NB4 (cell line): ENCODE measurements at regions not wholly inside any gene's neighbourhood (a gene's known extent, or its start where the extent isn't known, plus 50 kb on each side); places are given as distances from the start of the nearest gene placed in this dataset.

Source experiments
- DNase-seq: peaks from one replicate; pipeline ENCODE4 v3.0.0; 2010; ENCODE audit warnings: low read depth
- H3K4me3 ChIP-seq: one replicate; pipeline ENCODE4 v1.5.1; 2011; ENCODE audit warnings: mild to moderate bottlenecking, low read depth, low read length, moderate library complexity
- CTCF ChIP-seq: IDR thresholded peaks from one replicate; pipeline ENCODE4 v1.5.1; 2012; ENCODE audit warnings: low read depth, low read length
- MYC ChIP-seq: IDR thresholded peaks from 2 replicates; pipeline ENCODE4 v1.6.1; 2011; ENCODE audit warnings: low read depth, low read length
- POLR2A ChIP-seq: IDR thresholded peaks from 2 replicates; pipeline ENCODE4 v1.6.1; 2011; ENCODE audit warnings: mild to moderate bottlenecking; ENCODE audit not compliant: insufficient read length; ENCODE audit errors: extremely low read depth
- TF ChIP-seq, protein P1 (sequence below): IDR thresholded peaks from 2 replicates; pipeline ENCODE4 v1.6.1; 2011; ENCODE audit warnings: low read depth, low read length

GRCh38 chr2:71772510-71773172, 319.3 kb downstream of the DYSF start:
- TF ChIP-seq POLR2A (no peak), CTCF (no peak), MYC (no peak)
- TF ChIP-seq, protein P1, sequence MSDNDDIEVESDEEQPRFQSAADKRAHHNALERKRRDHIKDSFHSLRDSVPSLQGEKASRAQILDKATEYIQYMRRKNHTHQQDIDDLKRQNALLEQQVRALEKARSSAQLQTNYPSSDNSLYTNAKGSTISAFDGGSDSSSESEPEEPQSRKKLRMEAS: no peak
- no peak overlapping the region for H3K4me3 ChIP-seq
- no peak for DNase-seq

- DNase-seq: no peak
- TF ChIP-seq, protein P1: no peak
- TF ChIP-seq CTCF (no peak), POLR2A (no peak), MYC (no peak)
- H3K4me3 ChIP-seq: no peak overlapping the region
These were observed 314.3 kb downstream of the DYSF start for GRCh38 chr2:71767663-71768062.

- no peak overlapping the region for H3K4me3 ChIP-seq
- TF ChIP-seq, protein P1: no peak
- no peak for TF ChIP-seq POLR2A
- no peak for TF ChIP-seq CTCF
- TF ChIP-seq MYC: no peak
- DNase-seq: no peak
These were observed 305.7 kb downstream of the DYSF start for GRCh38 chr2:71759060-71759459.

DNA sequence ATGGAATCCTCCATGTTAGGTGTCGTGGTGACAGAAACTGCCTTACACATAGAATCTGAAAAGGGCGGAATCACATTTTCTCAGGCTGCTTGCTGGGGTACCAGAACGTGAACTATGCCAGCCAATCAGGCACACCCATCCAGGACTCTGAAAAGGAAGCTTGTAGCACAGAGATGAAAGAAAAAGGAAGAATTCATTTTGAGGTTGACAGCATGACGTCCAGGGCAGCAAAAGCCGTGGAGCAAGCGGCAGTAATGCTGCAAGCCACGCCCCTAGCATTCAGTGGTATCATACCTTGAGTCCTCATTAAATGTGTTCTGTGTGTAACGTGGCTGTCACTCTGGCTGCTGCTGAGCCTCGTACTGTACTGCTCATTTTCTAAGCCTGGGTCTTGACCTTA, 304.0 kb downstream of the DYSF start:
- no peak for DNase-seq
- no peak for TF ChIP-seq CTCF
- TF ChIP-seq POLR2A: no peak
- TF ChIP-seq MYC: no peak
- TF ChIP-seq, protein P1: no peak
- no peak overlapping the region for H3K4me3 ChIP-seq

DNA sequence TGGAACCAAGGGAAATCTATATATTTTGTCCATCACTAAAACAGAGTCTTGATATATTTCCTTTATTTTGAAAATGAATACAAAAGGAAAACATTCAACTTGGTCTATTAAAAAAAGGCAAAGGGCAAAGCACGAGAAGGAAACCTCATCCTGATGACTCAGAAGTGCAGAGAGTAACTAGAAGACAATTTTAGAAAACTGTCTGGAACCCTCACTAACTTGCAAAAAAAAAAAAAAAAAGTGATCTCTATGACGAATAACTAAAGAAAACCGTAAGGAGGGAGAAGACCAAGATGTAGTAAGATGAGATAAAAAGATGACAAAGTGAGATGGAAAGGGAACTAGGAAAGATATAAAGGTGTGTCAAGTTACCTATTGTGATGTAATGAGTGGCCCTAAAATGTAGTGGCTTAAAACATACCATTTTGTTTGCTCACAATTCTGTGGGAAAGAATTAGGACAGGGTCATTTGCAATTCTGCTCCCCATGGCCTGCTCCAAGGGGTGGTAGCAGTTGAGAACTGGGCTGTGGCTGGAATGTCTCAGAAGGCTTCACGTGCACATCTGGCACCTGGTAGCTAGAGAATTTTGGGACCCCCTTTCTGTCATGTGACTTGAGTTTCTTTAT, 303.0 kb downstream of the DYSF start:
- no peak for TF ChIP-seq POLR2A
- TF ChIP-seq MYC: no peak
- TF ChIP-seq CTCF: no peak
- TF ChIP-seq, protein P1: no peak
- no peak overlapping the region for H3K4me3 ChIP-seq
- no peak for DNase-seq
